ENCODE measurements at regions not wholly inside any gene's neighbourhood (a gene's known extent, or its start where the extent isn't known, plus 50 kb on each side); places are given as distances from the start of the nearest gene placed in this dataset.

- TF ChIP-seq TBX2 (CRISPR knock-in tag; IDR thresholded peaks at IDR 0.05; ENCODE audit: borderline replicate concordance) (no peak), SRSF9 (IDR thresholded peaks at IDR 0.05; ENCODE audit: borderline replicate concordance, insufficient read depth, low read depth, low read length, poor library complexity, severe bottlenecking) (no peak), POLR2AphosphoS2 (IDR thresholded peaks at IDR 0.05; ENCODE audit: low read depth, low read length) (no peak), SYNCRIP (IDR thresholded peaks at IDR 0.05; ENCODE audit: insufficient read depth, low read depth, low read length) (no peak), ZNF780A (CRISPR knock-in tag; IDR thresholded peaks at IDR 0.05) (no peak), ZFP90 (CRISPR knock-in tag; IDR thresholded peaks at IDR 0.05; ENCODE audit: borderline replicate concordance) (no peak), HDAC6 (IDR thresholded peaks at IDR 0.05; ENCODE audit: low read depth, low read length) (no peak), MEIS1 (CRISPR knock-in tag; IDR thresholded peaks at IDR 0.05; ENCODE audit: borderline replicate concordance) (no peak)
These were observed 137.4 kb upstream of the DMAC1 start (continued) for GRCh38 chr9:7936996-7937395.

DNA sequence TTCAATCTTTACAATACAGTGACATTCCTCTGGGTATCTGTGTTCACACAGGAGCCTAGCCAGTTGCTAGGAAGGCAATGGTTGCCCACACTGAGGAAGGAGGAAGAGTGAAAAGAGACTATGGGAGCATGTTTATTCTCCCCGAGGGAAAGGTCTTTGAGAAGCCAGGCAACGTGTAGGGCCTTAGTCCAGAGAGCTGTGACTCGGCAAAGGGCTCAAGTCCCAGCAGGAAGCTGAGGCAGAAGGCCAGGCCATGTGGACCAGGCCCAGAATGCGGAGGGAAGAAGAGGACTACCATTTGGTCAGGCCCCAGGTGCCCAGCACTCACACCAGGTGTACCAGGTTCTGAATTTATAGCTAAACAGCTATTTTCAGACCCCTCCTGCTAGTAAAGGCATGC, 136.6 kb upstream of the DMAC1 start:
- Histone ChIP-seq H2AFZ (ENCODE audit: low read length) (no peak overlapping the region), H3K27ac (ENCODE audit: extremely low read length, insufficient read depth, low read length) (no peak overlapping the region), H3K27me3 (ENCODE audit: control insufficient read depth in 1 of 2, insufficient read depth in 2 of 2, low read length in 2 of 2) (no peaks in the 10 kb centered on the region), H3K9ac (ENCODE audit: insufficient read depth, low read depth, low read length) (no peak overlapping the region), H3K36me3 (replicated peaks in 1 of 2; ENCODE audit: control insufficient read depth in 1 of 2, insufficient read depth in 2 of 2, low read length in 2 of 2) (no peaks in the 10 kb centered on the region), H3K79me2 (ENCODE audit: insufficient read depth, low read length) (no peaks in the 10 kb centered on the region), H3K4me1 (ENCODE audit: insufficient read depth, low read length) (no peaks in the 10 kb centered on the region), H3K4me3 (replicated peaks in 1 of 3; ENCODE audit: insufficient read depth in 1 of 3, low read depth in 2 of 3, low read length in 3 of 3) (no peak overlapping the region), H3K9me3 (ENCODE audit: low read length) (no peaks in the 10 kb centered on the region), H3K4me2 (ENCODE audit: low read depth, low read length) (no peak overlapping the region), H4K20me1 (ENCODE audit: insufficient read depth, low read length) (no peaks in the 10 kb centered on the region)
- 0% methylated on average over 3 of the region's 4 CpGs for WGBS (ENCODE audit: low lambda C conversion rate)
- POLR2A ChIA-PET = no interaction called here
- in situ Hi-C loops (cut with HindIII; ENCODE audit: extremely low pct_ligation_motif_present, low pct_unique_long_range_greater_than_20kb) = no loop called here
- intact Hi-C loops (cut with micrococcal nuclease; ENCODE audit: unreplicated experiment) = no loop called here
- ATAC-seq = no peak
- no TSS peak for BruUV-seq (replicated peaks)
- FAIRE-seq = no peak
- DNase-seq (ENCODE audit: low spot score) = no peak
- CTCF ChIA-PET (ENCODE audit: low intra/inter-chr PET ratio, low total read pairs) = no interaction called here
- TF ChIP-seq DRAP1 (CRISPR knock-in tag; IDR thresholded peaks at IDR 0.05) = no peak
- TF ChIP-seq HMGA1 (CRISPR knock-in tag; conservative IDR thresholded peaks at IDR 0.05) = no peak
- no peak for TF ChIP-seq ZNF746 (CRISPR knock-in tag; IDR thresholded peaks at IDR 0.05)
- TF ChIP-seq IKZF1 (IDR thresholded peaks at IDR 0.05) = no peak
- no peak for TF ChIP-seq FOXA1 (IDR thresholded peaks at IDR 0.05)
- TF ChIP-seq FOXA1 (CRISPR knock-in tag; IDR thresholded peaks at IDR 0.05) = no peak
- TF ChIP-seq SMAD3 (CRISPR knock-in tag; IDR thresholded peaks at IDR 0.05) = no peak
- no peak for TF ChIP-seq ZNF770 (CRISPR knock-in tag; IDR thresholded peaks at IDR 0.05)
- TF ChIP-seq CC2D1A (CRISPR knock-in tag; IDR thresholded peaks at IDR 0.05) = no peak
- TF ChIP-seq ZNF704 (CRISPR knock-in tag; IDR thresholded peaks at IDR 0.05; ENCODE audit: borderline replicate concordance) = no peak
- no peak for TF ChIP-seq GFI1 (CRISPR knock-in tag; IDR thresholded peaks at IDR 0.05; ENCODE audit: borderline replicate concordance)
- TF ChIP-seq ZBTB25 (CRISPR knock-in tag; IDR thresholded peaks at IDR 0.05) = no peak
- no peak for TF ChIP-seq RCOR2 (CRISPR knock-in tag; IDR thresholded peaks at IDR 0.05)
- no peak for TF ChIP-seq ZFY (CRISPR knock-in tag; IDR thresholded peaks at IDR 0.05)
